HepG2 (cell line): ENCODE measurements at regions not wholly inside any gene's neighbourhood (a gene's known extent, or its start where the extent isn't known, plus 50 kb on each side); places are given as distances from the start of the nearest gene placed in this dataset.

Experiments
- ATAC-seq: fragments of 200-7000 bp; cut with Tn5 transposase; 3 replicates; pipeline ENCODE4 v1.9.1; 2020; ENCODE audit warnings: mild to moderate bottlenecking, moderate library complexity
- BruUV-seq: library from RNA; stranded (reverse); fragments of 400-500 nt; replicated peaks from 2 replicates; lab custom pipeline; 2021; lab: Mats Ljungman, UMichigan
- CTCF ChIA-PET: fragments of 300-600 bp; formaldehyde crosslinking; extraction: SDS; loops from one replicate; lab custom pipeline; 2021; ENCODE audit warnings: low total read pairs, inconsistent platforms, low intra/inter-chr PET ratio; lab: Yijun Ruan, JAX
- POLR2A ChIA-PET: fragments of 350-600 bp; sonication (Branson Sonifier 250); formaldehyde crosslinking; loops from one replicate; lab custom pipeline; 2020; ENCODE audit warnings: antibody characterized with exemption, inconsistent platforms; lab: Yijun Ruan, JAX
- DNase-seq: peaks from one replicate; pipeline ENCODE4 v3.0.0-alpha.2; 2015; ENCODE audit warnings: low spot score
- FAIRE-seq: peaks from 3 replicates; lab custom pipeline; 2011; peaks lifted over from hg19 to GRCh38; lab: Jason Lieb, UNC
- H2AFZ ChIP-seq: one replicate; pipeline ENCODE4 v1.6.1; 2011; ENCODE audit warnings: low read length, inconsistent platforms
- H3K27ac ChIP-seq: fragments of 300-600 bp; 3 replicates; pipeline ENCODE4 v1.8.0; 2011; ENCODE audit warnings: mixed run types, mild to moderate bottlenecking, mixed read lengths, low read length, inconsistent platforms; ENCODE audit not compliant: insufficient read depth; ENCODE audit errors: extremely low read length
- H3K27me3 ChIP-seq, 2 experiments: fragments of 200-600 bp in 1 of 2; 2 replicates in 1 of 2; 3 replicates in 1 of 2; pipeline versions ENCODE4 v1.6.0 to v1.8.0; 2011; ENCODE audit warnings: low read length in 2 of 2, mild to moderate bottlenecking in 2 of 2, moderate library complexity in 2 of 2, inconsistent platforms in 1 of 2; ENCODE audit not compliant: insufficient read depth in 2 of 2, control insufficient read depth in 1 of 2
- H3K36me3 ChIP-seq, 2 experiments: fragments of 200-600 bp in 1 of 2; replicated peaks in 1 of 2; 2 replicates in 1 of 2; 3 replicates in 1 of 2; pipeline versions ENCODE4 v1.5.1 to v1.8.0; 2011; ENCODE audit warnings: low read length in 2 of 2, inconsistent platforms in 1 of 2; ENCODE audit not compliant: insufficient read depth in 2 of 2, control insufficient read depth in 1 of 2
- H3K4me1 ChIP-seq: 2 replicates; pipeline ENCODE4 v1.5.1; 2012; ENCODE audit warnings: low read length, inconsistent platforms; ENCODE audit not compliant: insufficient read depth
- H3K4me2 ChIP-seq: 2 replicates; pipeline ENCODE4 v1.6.0; 2011; ENCODE audit warnings: low read depth, low read length, inconsistent platforms
- H3K4me3 ChIP-seq, 3 experiments: fragments of 200-600 bp in 1 of 3; sonication (generic), shearing (Covaris generic) in 1 of 3; replicated peaks in 1 of 3; 2 replicates each; pipeline ENCODE4 v1.5.1; 2011 to 2016; ENCODE audit warnings: low read length in 3 of 3, inconsistent platforms in 2 of 3, low read depth in 2 of 3, mild to moderate bottlenecking in 2 of 3, control low read depth in 1 of 3, mixed read lengths in 1 of 3; ENCODE audit not compliant: insufficient read depth in 1 of 3
- H3K79me2 ChIP-seq: one replicate; pipeline ENCODE4 v1.6.1; 2011; ENCODE audit warnings: low read length, inconsistent platforms; ENCODE audit not compliant: insufficient read depth
- H3K9ac ChIP-seq: 2 replicates; pipeline ENCODE4 v1.6.0; 2011; ENCODE audit warnings: mild to moderate bottlenecking, low read depth, low read length, inconsistent platforms; ENCODE audit not compliant: insufficient read depth
- H3K9me3 ChIP-seq: 2 replicates; pipeline ENCODE4 v1.5.1; 2012; ENCODE audit warnings: mild to moderate bottlenecking, low read length
- H4K20me1 ChIP-seq: 2 replicates; pipeline ENCODE4 v1.6.0; 2011; ENCODE audit warnings: inconsistent platforms, mild to moderate bottlenecking, low read length, moderate library complexity; ENCODE audit not compliant: insufficient read depth
- BCL3 ChIP-seq: sonication (generic); formaldehyde crosslinking; IDR thresholded peaks from 2 replicates; pipeline ENCODE4 v1.5.1; 2020; ENCODE audit warnings: mild to moderate bottlenecking, missing genetic modification reagents, moderate library complexity
- CCAR2 ChIP-seq: fragments of 200-400 bp; formaldehyde crosslinking; optimal IDR thresholded peaks from 2 replicates; pipeline ENCODE3; 2018; ENCODE audit warnings: low read depth, mild to moderate bottlenecking, low read length, moderate library complexity
- ETS1 ChIP-seq: sonication (generic); formaldehyde crosslinking; IDR thresholded peaks from 2 replicates; pipeline ENCODE4 v1.4.0; 2020; ENCODE audit warnings: missing genetic modification reagents
- GTF3A ChIP-seq: sonication (generic); formaldehyde crosslinking; conservative IDR thresholded peaks from 2 replicates; pipeline ENCODE4 v1.4.0; 2020; ENCODE audit warnings: mild to moderate bottlenecking, missing genetic modification reagents
- IRX3 ChIP-seq: sonication (generic); formaldehyde crosslinking; IDR thresholded peaks from 2 replicates; pipeline ENCODE4 v1.8.1; 2023; ENCODE audit warnings: mild to moderate bottlenecking, low read depth, missing genetic modification reagents, borderline replicate concordance
- MEIS2 ChIP-seq: sonication (generic); formaldehyde crosslinking; IDR thresholded peaks from 2 replicates; pipeline ENCODE4 v1.9.0; 2021; ENCODE audit warnings: mild to moderate bottlenecking, missing genetic modification reagents
- MTF2 ChIP-seq: sonication (generic); formaldehyde crosslinking; IDR thresholded peaks from 2 replicates; pipeline ENCODE4 v1.5.0; 2020; ENCODE audit warnings: missing genetic modification reagents, borderline replicate concordance
- SETDB1 ChIP-seq: sonication (generic); formaldehyde crosslinking; IDR thresholded peaks from 2 replicates; pipeline ENCODE4 v1.5.1; 2020; ENCODE audit warnings: missing genetic modification reagents, mild to moderate bottlenecking, borderline replicate concordance
- SPEN ChIP-seq: sonication (generic); formaldehyde crosslinking; IDR thresholded peaks from 2 replicates; pipeline ENCODE4 v1.5.1; 2020; ENCODE audit warnings: low read depth, mild to moderate bottlenecking, missing genetic modification reagents
- TRIM22 ChIP-seq: fragments of 450-650 bp; IDR thresholded peaks from 2 replicates; pipeline ENCODE4 v1.6.1; 2017
- ZNF256 ChIP-seq: sonication (generic); formaldehyde crosslinking; conservative IDR thresholded peaks from 2 replicates; pipeline ENCODE4 v1.4.0; 2020; ENCODE audit warnings: missing genetic modification reagents
- ZNF460 ChIP-seq: sonication (generic); formaldehyde crosslinking; IDR thresholded peaks from 2 replicates; pipeline ENCODE4 v1.5.1; 2020; ENCODE audit warnings: missing genetic modification reagents, mild to moderate bottlenecking, borderline replicate concordance
- ZNF75D ChIP-seq: sonication (generic); formaldehyde crosslinking; IDR thresholded peaks from 2 replicates; pipeline ENCODE4 v1.8.1; 2023; ENCODE audit warnings: missing genetic modification reagents, mild to moderate bottlenecking, borderline replicate concordance
- ZSCAN12 ChIP-seq: sonication (generic); formaldehyde crosslinking; IDR thresholded peaks from 2 replicates; pipeline ENCODE4 v1.9.0; 2021; ENCODE audit warnings: mild to moderate bottlenecking, missing genetic modification reagents
- WGBS: methylation state at CpG from one replicate; pipeline ENCODE4 v1.1.6; 2017; ENCODE audit warnings: low lambda C conversion rate; 5-methylcytosine and 5-hydroxymethylcytosine counted together
- in situ Hi-C: cut with HindIII; loops from 2 replicates; pipeline ENCODE4 v1.10.0; 2017; ENCODE audit warnings: low pct_unique_long_range_greater_than_20kb; ENCODE audit not compliant: extremely low pct_ligation_motif_present
- intact Hi-C: fragments of 100-400 bp; cut with micrococcal nuclease; formaldehyde crosslinking; loops from one replicate; pipeline ENCODE4 v1.10.0; 2022; ENCODE audit not compliant: unreplicated experiment

GRCh38 chr17:56681561-56682266 is 88.2 kb downstream of the NOG start:
- TF ChIP-seq ETS1 (CRISPR knock-in tag) (no peak), SPEN (CRISPR knock-in tag) (no peak), MTF2 (CRISPR knock-in tag) (no peak)
- TF ChIP-seq, all 625 proteins: peak for 0
- 0 out of 2 replicates have a peak, but pooled peaks cover 4% of the 10 kb centered on the region for H3K4me1 ChIP-seq
- no peak overlapping the region for H3K4me2 ChIP-seq
- H3K9ac ChIP-seq: no peak overlapping the region
- WGBS: 0% methylated on average over 3 of the region's 3 CpGs
- H3K4me3 ChIP-seq: no peak overlapping the region
- no peak for ATAC-seq
- H3K36me3 ChIP-seq: no peaks in the 10 kb centered on the region
- no peaks in the 10 kb centered on the region for H3K9me3 ChIP-seq
- POLR2A ChIA-PET: no interaction called here
- no peaks in the 10 kb centered on the region for H3K79me2 ChIP-seq
- H3K27ac ChIP-seq: no peak overlapping the region
- BruUV-seq: no TSS peak
- H3K27me3 ChIP-seq: peaks cover 5 to 45% of the 10 kb centered on the region in 2 experiments; a peak in 4 of 5 replicates
- no peak overlapping the region for H2AFZ ChIP-seq
- DNase-seq: no peak
- no peak for FAIRE-seq
- CTCF ChIA-PET: no interaction called here
- in situ Hi-C loops (no loop called here), intact Hi-C loops (no loop called here)
- H4K20me1 ChIP-seq: no peaks in the 10 kb centered on the region

GRCh38 chr17:56688151-56688550 is 94.7 kb downstream of the NOG start:
- H3K79me2 ChIP-seq: no peaks in the 10 kb centered on the region
- ChIA-PET POLR2A (no interaction called here), CTCF (no interaction called here)
- 0% methylated on average over 1 of the region's 1 CpG for WGBS
- intact Hi-C loops: no loop called here
- no peak overlapping the region for H3K4me3 ChIP-seq
- peaks cover 0 to 28% of the 10 kb centered on the region in 2 experiments; a peak in 3 of 5 replicates for H3K27me3 ChIP-seq
- BruUV-seq: no TSS peak
- no peaks in the 10 kb centered on the region for H4K20me1 ChIP-seq
- no peaks in the 10 kb centered on the region for H3K36me3 ChIP-seq
- in situ Hi-C loops: no loop called here
- H3K4me1 ChIP-seq: no peaks in the 10 kb centered on the region
- DNase-seq: no peak
- H3K9me3 ChIP-seq: no peaks in the 10 kb centered on the region
- TF ChIP-seq SETDB1 (CRISPR knock-in tag): no peak
- no peak for TF ChIP-seq IRX3
- TF ChIP-seq TRIM22: no peak
- TF ChIP-seq CCAR2: no peak
- no peak for TF ChIP-seq ZNF75D (CRISPR knock-in tag)
- TF ChIP-seq ZNF460 (CRISPR knock-in tag): no peak
- no peak for TF ChIP-seq MEIS2 (CRISPR knock-in tag)
- no peak for TF ChIP-seq GTF3A (CRISPR knock-in tag)
- TF ChIP-seq ZNF256: no peak
- TF ChIP-seq ZSCAN12 (CRISPR knock-in tag): no peak
- no peak for TF ChIP-seq BCL3 (CRISPR knock-in tag)
- no peak overlapping the region for H3K27ac ChIP-seq
- H2AFZ ChIP-seq: no peak overlapping the region
- no peak for ATAC-seq
- H3K9ac ChIP-seq: no peak overlapping the region
- H3K4me2 ChIP-seq: no peak overlapping the region
- FAIRE-seq: no peak
